ENCODE measurements at regions not wholly inside any gene's neighbourhood (a gene's known extent, or its start where the extent isn't known, plus 50 kb on each side); places are given as distances from the start of the nearest gene placed in this dataset.

DNA sequence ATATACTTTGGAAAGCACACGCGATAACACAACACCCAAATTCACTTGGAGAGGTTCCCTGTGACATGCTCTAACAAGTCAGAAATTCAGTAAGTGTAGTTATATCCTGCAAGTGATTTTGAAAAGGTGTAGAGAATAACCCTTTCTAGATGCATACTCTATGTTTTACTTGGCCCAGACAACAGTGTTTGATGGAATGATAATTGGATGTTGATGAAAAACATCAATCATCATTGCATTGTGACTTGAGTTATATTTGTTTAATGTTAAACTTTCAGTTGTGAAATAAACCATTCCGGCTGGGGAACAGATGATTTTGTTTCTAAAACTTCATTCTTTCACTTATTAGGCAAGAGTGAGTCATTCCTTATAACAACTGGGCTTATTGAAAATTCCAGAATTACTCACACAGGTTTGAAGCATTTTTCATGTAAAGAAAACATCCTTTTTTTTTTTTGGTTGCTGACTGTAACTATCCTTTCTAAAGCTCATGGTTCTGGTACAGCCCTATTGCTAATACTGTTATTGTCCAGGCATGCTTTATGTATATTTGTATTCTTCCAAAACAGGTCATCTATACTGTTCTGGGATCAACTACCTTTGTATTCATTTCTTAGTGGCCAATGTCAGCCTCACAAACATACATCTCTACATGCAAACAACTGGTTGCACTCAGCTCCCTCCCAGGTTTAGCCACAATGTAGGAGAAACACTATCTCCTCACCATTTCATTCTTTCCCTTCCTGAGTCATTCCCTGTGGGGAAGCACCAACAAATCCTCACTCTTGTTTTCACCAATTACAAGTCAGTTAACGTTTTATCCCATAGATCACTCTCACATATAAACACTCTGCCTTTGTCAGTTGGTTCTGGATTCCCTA is 121.2 kb upstream of the LRIG3 start:
- ChIA-PET CTCF (interaction anchor here (0.6 kb wide), 1 partner anchor 226 kb away, joined by 3 read pairs; no protein-coding TSS in a partner anchor), RAD21 (ENCODE audit: low non-redundant PET in 1 of 2, low total read pairs in 2 of 2, uncharacterized antibody in 2 of 2, unreplicated experiment in 2 of 2) (no interaction called here), POLR2A (no interaction called here)
- Histone ChIP-seq H3K9ac (ENCODE audit: low read length) (no peak overlapping the region), H3K27ac (ENCODE audit: low read depth, low read length) (peak overlapping the region; percentile 37; the same call in 1 of the 2 replicates), H3K27me3 (ENCODE audit: insufficient read depth, low read length) (no peaks in the 10 kb centered on the region), H3K79me2 (ENCODE audit: insufficient read depth, low read length) (no peaks in the 10 kb centered on the region), H3K36me3 (ENCODE audit: control insufficient read depth in 1 of 2, insufficient read depth in 2 of 2, low read length in 2 of 2) (no peaks in the 10 kb centered on the region), H2AFZ (ENCODE audit: low read depth, low read length, poor library complexity, severe bottlenecking) (peak overlapping the region; percentile 34), H3K4me1 (ENCODE audit: control insufficient read depth in 1 of 2, insufficient read depth in 2 of 2, low read length in 2 of 2) (peaks cover 16 to 18% of the 10 kb centered on the region in 2 experiments), H4K20me1 (ENCODE audit: insufficient read depth) (no peaks in the 10 kb centered on the region), H3K4me2 (ENCODE audit: low read length) (peak overlapping the region; percentile 40), H3K9me2 (ENCODE audit: insufficient read depth) (0 out of 2 replicates have a peak, but pooled peaks cover 4% of the 10 kb centered on the region), H3K9me3 (ENCODE audit: control insufficient read depth in 1 of 2, insufficient read depth in 1 of 2, low read depth in 1 of 2, low read length in 2 of 2) (no peaks in the 10 kb centered on the region), H3K4me3 (replicated peaks in 1 of 2; ENCODE audit: low read depth in 1 of 2, low read length in 2 of 2) (peak overlapping the region in 1 of 2 experiments; percentile 0; a peak in 1 of 4 replicates)
- peak; percentile 69 for ATAC-seq
- DNase-seq (ENCODE audit: low read depth, low spot score) = peak; percentile 36
- BruUV-seq (replicated peaks) = no TSS peak
- TF ChIP-seq ELF1 (IDR thresholded peaks at IDR 0.05; ENCODE audit: borderline replicate concordance, low read depth) (no peak), CEBPB (IDR thresholded peaks at IDR 0.05; ENCODE audit: low read depth) (peak; percentile 79), JUND (IDR thresholded peaks at IDR 0.05) (peak; percentile 51), FOSL1 (IDR thresholded peaks at IDR 0.05; ENCODE audit: low read depth) (peak; percentile 73), ZNF274 (IDR thresholded peaks at IDR 0.05; ENCODE audit: low read depth, low read length) (no peak), SP1 (IDR thresholded peaks at IDR 0.05; ENCODE audit: low read depth) (peak; percentile 30; the same call in 1 of the 2 replicates), EGR1 (IDR thresholded peaks at IDR 0.05; ENCODE audit: low read depth) (no peak), EZH2 (IDR thresholded peaks at IDR 0.05) (no peak)
- TF ChIP-seq, protein P1, sequence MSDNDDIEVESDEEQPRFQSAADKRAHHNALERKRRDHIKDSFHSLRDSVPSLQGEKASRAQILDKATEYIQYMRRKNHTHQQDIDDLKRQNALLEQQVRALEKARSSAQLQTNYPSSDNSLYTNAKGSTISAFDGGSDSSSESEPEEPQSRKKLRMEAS (IDR thresholded peaks at IDR 0.05) = no peak
- intact Hi-C loops (cut with micrococcal nuclease) = no loop called here

- POLR2A ChIA-PET = no interaction called here
- no peaks in the 10 kb centered on the region for H4K20me1 ChIP-seq (ENCODE audit: insufficient read depth)
- no peak overlapping the region for H3K4me3 ChIP-seq (replicated peaks in 1 of 2; ENCODE audit: low read depth in 1 of 2, low read length in 2 of 2)
- intact Hi-C loops (cut with micrococcal nuclease) = no loop called here
- no peaks in the 10 kb centered on the region for H3K27me3 ChIP-seq (ENCODE audit: insufficient read depth, low read length)
- H2AFZ ChIP-seq (ENCODE audit: low read depth, low read length, poor library complexity, severe bottlenecking) = peak overlapping the region; percentile 34
- no peak overlapping the region for H3K9ac ChIP-seq (ENCODE audit: low read length)
- ATAC-seq = no peak
- RAD21 ChIA-PET (ENCODE audit: low non-redundant PET in 1 of 2, low total read pairs in 2 of 2, uncharacterized antibody in 2 of 2, unreplicated experiment in 2 of 2) = no interaction called here
- peaks cover 16 to 18% of the 10 kb centered on the region in 2 experiments for H3K4me1 ChIP-seq (ENCODE audit: control insufficient read depth in 1 of 2, insufficient read depth in 2 of 2, low read length in 2 of 2)
- no TSS peak for BruUV-seq (replicated peaks)
- H3K9me3 ChIP-seq (ENCODE audit: control insufficient read depth in 1 of 2, insufficient read depth in 1 of 2, low read depth in 1 of 2, low read length in 2 of 2) = no peaks in the 10 kb centered on the region
- no peak for DNase-seq (ENCODE audit: low read depth, low spot score)
- no peaks in the 10 kb centered on the region for H3K36me3 ChIP-seq (ENCODE audit: control insufficient read depth in 1 of 2, insufficient read depth in 2 of 2, low read length in 2 of 2)
- CTCF ChIA-PET = interaction anchor here (0.6 kb wide), 1 partner anchor 225 kb away, joined by 3 read pairs; no protein-coding TSS in a partner anchor
- peak overlapping the region; percentile 40 for H3K4me2 ChIP-seq (ENCODE audit: low read length)
- H3K9me2 ChIP-seq (ENCODE audit: insufficient read depth) = 0 out of 2 replicates have a peak, but pooled peaks cover 4% of the 10 kb centered on the region
- H3K27ac ChIP-seq (ENCODE audit: low read depth, low read length) = no peak overlapping the region
- H3K79me2 ChIP-seq (ENCODE audit: insufficient read depth, low read length) = no peaks in the 10 kb centered on the region
- no peak for TF ChIP-seq YY1 (IDR thresholded peaks at IDR 0.05; ENCODE audit: extremely low read depth, insufficient replicate concordance, low read depth, low read length)
- no peak for TF ChIP-seq ZBTB33 (IDR thresholded peaks at IDR 0.05; ENCODE audit: extremely low read depth, insufficient replicate concordance, low read length)
- no peak for TF ChIP-seq ZNF274 (IDR thresholded peaks at IDR 0.05; ENCODE audit: low read depth, low read length)
- TF ChIP-seq POLR2AphosphoS5 (IDR thresholded peaks at IDR 0.05; ENCODE audit: low read depth, low read length) = no peak
- no peak for TF ChIP-seq JUND (IDR thresholded peaks at IDR 0.05)
- TF ChIP-seq, protein P2, sequence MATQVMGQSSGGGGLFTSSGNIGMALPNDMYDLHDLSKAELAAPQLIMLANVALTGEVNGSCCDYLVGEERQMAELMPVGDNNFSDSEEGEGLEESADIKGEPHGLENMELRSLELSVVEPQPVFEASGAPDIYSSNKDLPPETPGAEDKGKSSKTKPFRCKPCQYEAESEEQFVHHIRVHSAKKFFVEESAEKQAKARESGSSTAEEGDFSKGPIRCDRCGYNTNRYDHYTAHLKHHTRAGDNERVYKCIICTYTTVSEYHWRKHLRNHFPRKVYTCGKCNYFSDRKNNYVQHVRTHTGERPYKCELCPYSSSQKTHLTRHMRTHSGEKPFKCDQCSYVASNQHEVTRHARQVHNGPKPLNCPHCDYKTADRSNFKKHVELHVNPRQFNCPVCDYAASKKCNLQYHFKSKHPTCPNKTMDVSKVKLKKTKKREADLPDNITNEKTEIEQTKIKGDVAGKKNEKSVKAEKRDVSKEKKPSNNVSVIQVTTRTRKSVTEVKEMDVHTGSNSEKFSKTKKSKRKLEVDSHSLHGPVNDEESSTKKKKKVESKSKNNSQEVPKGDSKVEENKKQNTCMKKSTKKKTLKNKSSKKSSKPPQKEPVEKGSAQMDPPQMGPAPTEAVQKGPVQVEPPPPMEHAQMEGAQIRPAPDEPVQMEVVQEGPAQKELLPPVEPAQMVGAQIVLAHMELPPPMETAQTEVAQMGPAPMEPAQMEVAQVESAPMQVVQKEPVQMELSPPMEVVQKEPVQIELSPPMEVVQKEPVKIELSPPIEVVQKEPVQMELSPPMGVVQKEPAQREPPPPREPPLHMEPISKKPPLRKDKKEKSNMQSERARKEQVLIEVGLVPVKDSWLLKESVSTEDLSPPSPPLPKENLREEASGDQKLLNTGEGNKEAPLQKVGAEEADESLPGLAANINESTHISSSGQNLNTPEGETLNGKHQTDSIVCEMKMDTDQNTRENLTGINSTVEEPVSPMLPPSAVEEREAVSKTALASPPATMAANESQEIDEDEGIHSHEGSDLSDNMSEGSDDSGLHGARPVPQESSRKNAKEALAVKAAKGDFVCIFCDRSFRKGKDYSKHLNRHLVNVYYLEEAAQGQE (IDR thresholded peaks at IDR 0.05; ENCODE audit: low read depth) = no peak
- TF ChIP-seq SP1 (IDR thresholded peaks at IDR 0.05; ENCODE audit: low read depth) = no peak
Observed at GRCh38 chr12:59040656-59041055, 120.4 kb upstream of the LRIG3 start.
